Stimulated activated CD4-positive, alpha-beta T cell treated with anti-CD3 and anti-CD28 coated beads, Interleukin-1b, Interleukin-23, amount 100 ng/mL, for 48 hours (primary cell): ENCODE measurements at regions not wholly inside any gene's neighbourhood (a gene's known extent, or its start where the extent isn't known, plus 50 kb on each side); places are given as distances from the start of the nearest gene placed in this dataset.
"Not testable (repeated sequence)": the region's sequence is repeated elsewhere in the genome, so short reads cannot be mapped to it uniquely, and the experiment has no call there.

ENCODE experiments used
- DNase-seq: peaks from one replicate; pipeline ENCODE4 v3.0.0-alpha.2; 2020

- no peak for DNase-seq
Measured at GRCh38 chr2:104904889-104905288, 51.0 kb downstream of the POU3F3 start.

GRCh38 chr2:104909317-104909716 is 55.4 kb downstream of the POU3F3 start:
- DNase-seq = no peak

- DNase-seq = no peak
Measured at GRCh38 chr2:104914509-104914908, 60.6 kb downstream of the POU3F3 start.

- DNase-seq = no peak
Measured at GRCh38 chr2:104915107-104915793, 61.3 kb downstream of the POU3F3 start.

GRCh38 chr2:104919127-104919526 is 65.2 kb downstream of the POU3F3 start:
- no peak for DNase-seq

GRCh38 chr2:104923665-104924064 is 69.8 kb downstream of the POU3F3 start:
- no peak for DNase-seq

GRCh38 chr2:104929663-104930062 is 75.7 kb downstream of the POU3F3 start:
- no peak for DNase-seq

- DNase-seq = no peak
Measured at GRCh38 chr2:104930732-104931131, 76.8 kb downstream of the POU3F3 start.

GRCh38 chr2:104932243-104932642 is 78.3 kb downstream of the POU3F3 start:
- no peak for DNase-seq

- no peak for DNase-seq
Measured at GRCh38 chr2:104933151-104933917, 79.4 kb downstream of the POU3F3 start.

- no peak for DNase-seq
Measured at GRCh38 chr2:104936527-104936926, 82.6 kb downstream of the POU3F3 start.

- peak; percentile 36 for DNase-seq
Measured at GRCh38 chr2:104938231-104938941, 84.5 kb downstream of the POU3F3 start.

GRCh38 chr2:104939570-104940217 is 85.8 kb downstream of the POU3F3 start:
- no peak for DNase-seq

- no peak for DNase-seq
Measured at GRCh38 chr2:104944495-104944894, 90.6 kb downstream of the POU3F3 start.

GRCh38 chr2:104945121-104945520 is 91.2 kb downstream of the POU3F3 start:
- DNase-seq = no peak

GRCh38 chr2:104945866-104946265 is 92.0 kb downstream of the POU3F3 start:
- DNase-seq = no peak

GRCh38 chr2:104947456-104947855 is 90.4 kb upstream of the MRPS9 start:
- DNase-seq = not testable (repeated sequence)

- DNase-seq = no peak
Measured at GRCh38 chr2:104952976-104953375, 84.9 kb upstream of the MRPS9 start.

GRCh38 chr2:104965900-104966299 is 72.0 kb upstream of the MRPS9 start:
- no peak for DNase-seq

- no peak for DNase-seq
Measured at GRCh38 chr2:104969564-104969963, 68.3 kb upstream of the MRPS9 start.

GRCh38 chr2:104975371-104975770 is 62.5 kb upstream of the MRPS9 start:
- DNase-seq = no peak

- no peak for DNase-seq
Measured at GRCh38 chr2:104975851-104976250, 62.0 kb upstream of the MRPS9 start.

- DNase-seq = peak; percentile 17
Measured at GRCh38 chr2:104976603-104977120, 61.2 kb upstream of the MRPS9 start.
